Fibroblast of the aortic adventitia (primary cell): ENCODE measurements at regions not wholly inside any gene's neighbourhood (a gene's known extent, or its start where the extent isn't known, plus 50 kb on each side); places are given as distances from the start of the nearest gene placed in this dataset.

Experiments
- DNase-seq: peaks from one replicate; pipeline ENCODE4 v3.0.0-alpha.2; 2010; ENCODE audit warnings: low read depth
- H3K4me3 ChIP-seq: 2 replicates; pipeline ENCODE4 v1.5.1; 2011; ENCODE audit warnings: low read depth, mild to moderate bottlenecking, control low read depth, low read length, moderate library complexity
- TF ChIP-seq, protein P1 (sequence below): IDR thresholded peaks from 2 replicates; pipeline ENCODE4 v1.5.1; 2011; ENCODE audit warnings: mild to moderate bottlenecking, low read length, control low read depth, inconsistent platforms; ENCODE audit not compliant: insufficient read depth

DNA sequence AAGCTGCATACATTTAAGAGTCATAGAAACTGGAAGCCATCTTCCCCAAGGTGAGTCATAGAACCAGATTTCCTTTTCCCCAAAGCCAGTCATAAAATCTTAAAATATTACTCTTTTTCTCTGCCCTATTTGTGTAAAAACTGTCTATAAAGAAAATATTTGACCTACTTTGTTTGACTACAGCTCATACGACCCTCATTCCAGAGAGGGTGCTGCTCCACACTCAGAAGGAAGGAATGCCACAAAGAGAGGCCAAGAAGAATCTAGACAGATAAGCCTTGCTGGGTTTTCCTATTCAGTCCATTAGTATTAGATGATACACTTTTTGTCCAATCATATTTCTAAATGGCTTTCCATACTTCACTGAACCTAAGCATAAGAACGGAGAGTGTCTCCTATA is 671.6 kb upstream of the SGO1 start:
- DNase-seq: no peak
- TF ChIP-seq, protein P1, sequence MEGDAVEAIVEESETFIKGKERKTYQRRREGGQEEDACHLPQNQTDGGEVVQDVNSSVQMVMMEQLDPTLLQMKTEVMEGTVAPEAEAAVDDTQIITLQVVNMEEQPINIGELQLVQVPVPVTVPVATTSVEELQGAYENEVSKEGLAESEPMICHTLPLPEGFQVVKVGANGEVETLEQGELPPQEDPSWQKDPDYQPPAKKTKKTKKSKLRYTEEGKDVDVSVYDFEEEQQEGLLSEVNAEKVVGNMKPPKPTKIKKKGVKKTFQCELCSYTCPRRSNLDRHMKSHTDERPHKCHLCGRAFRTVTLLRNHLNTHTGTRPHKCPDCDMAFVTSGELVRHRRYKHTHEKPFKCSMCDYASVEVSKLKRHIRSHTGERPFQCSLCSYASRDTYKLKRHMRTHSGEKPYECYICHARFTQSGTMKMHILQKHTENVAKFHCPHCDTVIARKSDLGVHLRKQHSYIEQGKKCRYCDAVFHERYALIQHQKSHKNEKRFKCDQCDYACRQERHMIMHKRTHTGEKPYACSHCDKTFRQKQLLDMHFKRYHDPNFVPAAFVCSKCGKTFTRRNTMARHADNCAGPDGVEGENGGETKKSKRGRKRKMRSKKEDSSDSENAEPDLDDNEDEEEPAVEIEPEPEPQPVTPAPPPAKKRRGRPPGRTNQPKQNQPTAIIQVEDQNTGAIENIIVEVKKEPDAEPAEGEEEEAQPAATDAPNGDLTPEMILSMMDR: no peak
- no peak overlapping the region for H3K4me3 ChIP-seq

DNA sequence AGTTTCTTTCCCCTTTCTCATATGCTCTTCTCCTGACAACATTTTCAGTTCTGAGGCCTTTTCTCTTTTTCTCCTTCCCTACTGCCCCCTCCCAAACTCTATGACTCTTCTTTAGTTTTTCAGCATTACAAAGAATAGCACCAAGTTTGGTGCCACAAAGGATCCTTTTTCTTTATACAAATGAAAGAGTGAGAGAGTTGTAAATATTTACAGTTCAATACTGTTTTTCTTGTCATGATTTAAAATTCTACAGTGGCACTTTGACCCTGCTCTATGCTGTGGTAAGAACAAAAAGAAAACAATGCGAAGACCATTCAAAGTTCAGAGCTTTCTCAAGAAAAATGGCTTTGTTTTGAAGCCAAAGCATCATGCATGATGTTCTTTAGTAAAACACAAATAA is 667.9 kb upstream of the SGO1 start:
- TF ChIP-seq, protein P1: no peak
- no peak for DNase-seq
- H3K4me3 ChIP-seq: no peak overlapping the region

DNA sequence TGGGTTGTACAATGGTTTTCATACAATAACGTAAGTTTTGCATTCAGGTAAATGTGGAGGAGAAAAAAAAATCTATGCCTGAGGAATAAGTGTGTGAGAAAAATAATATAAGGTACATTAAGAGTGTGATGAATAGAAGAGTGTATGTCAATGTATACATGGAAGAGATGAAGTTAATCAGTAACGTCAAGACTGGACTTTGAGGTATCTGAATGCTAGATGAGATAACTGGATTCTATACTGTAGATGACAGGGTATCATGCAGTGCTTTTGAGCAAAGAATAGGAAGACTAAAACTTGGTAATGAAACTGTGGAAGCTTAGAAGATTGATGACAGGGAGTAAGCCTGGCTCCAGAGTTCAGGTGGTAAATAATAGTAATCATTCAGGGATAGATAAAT is 666.7 kb upstream of the SGO1 start:
- DNase-seq: no peak
- TF ChIP-seq, protein P1: no peak
- H3K4me3 ChIP-seq: no peak overlapping the region

DNA sequence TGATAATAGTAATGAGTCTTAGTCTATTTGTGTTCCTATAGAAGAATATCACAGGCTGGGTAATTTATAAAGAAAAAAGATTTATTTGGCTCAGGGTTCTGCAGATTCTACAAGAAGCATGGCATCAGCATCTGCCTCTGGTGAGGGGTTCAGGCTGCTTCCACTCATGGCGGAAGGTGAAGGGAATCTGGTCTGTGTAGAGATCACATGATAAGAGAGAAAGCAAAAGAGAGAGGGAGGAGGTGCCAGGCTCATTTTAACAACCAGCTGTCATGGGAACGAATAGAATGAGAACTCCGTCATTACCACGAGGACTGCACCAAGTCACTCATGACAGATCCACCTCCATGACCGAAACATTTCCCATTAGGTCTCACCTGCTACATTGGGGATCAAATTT is 664.0 kb upstream of the SGO1 start:
- no peak overlapping the region for H3K4me3 ChIP-seq
- no peak for DNase-seq
- TF ChIP-seq, protein P1: no peak

DNA sequence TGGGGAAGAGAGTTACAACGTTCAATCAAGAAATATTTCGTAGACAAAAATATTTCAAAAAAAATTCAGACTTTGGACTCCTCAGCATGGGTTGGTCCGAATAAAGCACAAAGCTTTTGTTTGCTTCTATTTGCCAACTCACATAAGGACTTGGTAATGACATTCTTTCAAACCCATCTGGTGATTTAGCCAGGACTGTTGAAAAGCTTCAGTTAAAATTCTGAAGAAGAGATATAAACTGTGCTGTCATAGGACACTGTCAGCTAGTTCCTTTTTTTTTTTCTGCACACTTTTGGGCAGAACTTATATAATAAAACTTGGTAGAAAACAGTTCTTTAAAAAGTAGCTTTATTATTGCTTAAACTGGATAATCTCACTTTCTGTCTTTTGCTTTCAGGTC is 660.8 kb upstream of the SGO1 start:
- no peak for DNase-seq
- TF ChIP-seq, protein P1: no peak
- no peak overlapping the region for H3K4me3 ChIP-seq

DNA sequence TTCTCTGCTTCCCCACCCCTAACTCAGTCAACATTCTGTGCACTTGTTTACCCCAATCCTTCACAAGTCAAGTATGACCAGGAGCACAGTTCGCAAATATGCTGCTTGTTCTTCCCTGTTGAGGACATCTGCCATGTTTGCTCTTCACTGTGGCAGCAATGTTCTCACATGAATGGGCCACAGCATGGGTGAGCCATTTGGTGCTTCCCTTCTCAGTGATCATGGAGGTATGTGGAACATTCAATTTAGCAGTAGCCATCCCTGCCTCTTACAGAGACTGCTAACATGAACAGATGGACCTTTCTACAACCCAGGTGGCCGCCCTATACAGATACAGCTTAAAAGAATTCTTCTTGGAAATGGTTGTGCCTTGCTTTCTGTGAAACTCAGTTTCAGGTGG is 660.1 kb upstream of the SGO1 start:
- no peak for DNase-seq
- TF ChIP-seq, protein P1: no peak
- H3K4me3 ChIP-seq: no peak overlapping the region

DNA sequence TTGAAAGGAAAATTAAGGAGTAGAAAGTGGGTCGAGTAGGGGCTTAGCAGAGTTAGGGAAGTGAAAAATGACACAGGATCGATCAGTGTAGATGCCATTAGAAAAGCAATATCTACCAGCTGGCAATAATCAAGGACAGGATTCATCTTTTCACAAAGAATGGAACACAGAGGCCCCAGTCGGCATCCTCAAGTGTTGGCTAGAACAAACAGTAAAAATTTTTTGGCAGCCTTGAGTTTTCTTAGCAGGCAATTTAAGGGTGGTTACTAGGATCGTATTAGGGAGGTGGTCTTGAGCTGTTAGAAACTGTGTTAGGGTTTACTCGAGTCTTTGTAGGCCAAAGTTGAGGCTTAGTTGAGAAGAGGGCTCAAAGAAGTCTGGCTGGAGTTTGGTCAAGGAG is 658.8 kb upstream of the SGO1 start:
- no peak for DNase-seq
- H3K4me3 ChIP-seq: no peak overlapping the region
- TF ChIP-seq, protein P1: no peak
